GM10266 (cell line): ENCODE measurements at regions not wholly inside any gene's neighbourhood (a gene's known extent, or its start where the extent isn't known, plus 50 kb on each side); places are given as distances from the start of the nearest gene placed in this dataset.

Experiments used
- DNase-seq: peaks from one replicate; pipeline ENCODE4 v3.0.0; 2012; ENCODE audit errors: extremely low spot score
- TF ChIP-seq, protein P1 (sequence below): IDR thresholded peaks from 2 replicates; pipeline ENCODE4 v1.5.1; 2012; ENCODE audit warnings: mild to moderate bottlenecking, low read depth; ENCODE audit not compliant: control insufficient read depth, insufficient read depth; ENCODE audit errors: missing control alignments

DNA sequence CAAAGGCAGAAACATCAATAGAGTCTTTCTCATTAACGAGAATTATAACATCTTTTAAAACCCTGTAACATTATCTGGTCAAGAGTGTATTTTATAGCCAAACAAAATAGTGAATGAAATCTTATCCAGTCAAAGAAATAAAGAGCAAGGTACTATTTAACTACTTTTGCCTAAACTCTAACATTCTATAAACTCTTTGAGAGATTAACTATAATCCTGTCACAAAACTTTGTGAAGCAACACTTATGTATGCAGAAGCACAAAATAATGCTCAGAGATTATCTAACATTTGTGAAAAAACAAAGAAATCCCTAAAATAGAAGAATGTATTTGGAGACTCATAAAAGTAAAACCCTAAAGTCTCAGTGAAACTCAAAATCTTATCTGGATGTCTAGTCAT lies 124.4 kb upstream of the LUZP2 start:
- no peak for DNase-seq
- TF ChIP-seq, protein P1, sequence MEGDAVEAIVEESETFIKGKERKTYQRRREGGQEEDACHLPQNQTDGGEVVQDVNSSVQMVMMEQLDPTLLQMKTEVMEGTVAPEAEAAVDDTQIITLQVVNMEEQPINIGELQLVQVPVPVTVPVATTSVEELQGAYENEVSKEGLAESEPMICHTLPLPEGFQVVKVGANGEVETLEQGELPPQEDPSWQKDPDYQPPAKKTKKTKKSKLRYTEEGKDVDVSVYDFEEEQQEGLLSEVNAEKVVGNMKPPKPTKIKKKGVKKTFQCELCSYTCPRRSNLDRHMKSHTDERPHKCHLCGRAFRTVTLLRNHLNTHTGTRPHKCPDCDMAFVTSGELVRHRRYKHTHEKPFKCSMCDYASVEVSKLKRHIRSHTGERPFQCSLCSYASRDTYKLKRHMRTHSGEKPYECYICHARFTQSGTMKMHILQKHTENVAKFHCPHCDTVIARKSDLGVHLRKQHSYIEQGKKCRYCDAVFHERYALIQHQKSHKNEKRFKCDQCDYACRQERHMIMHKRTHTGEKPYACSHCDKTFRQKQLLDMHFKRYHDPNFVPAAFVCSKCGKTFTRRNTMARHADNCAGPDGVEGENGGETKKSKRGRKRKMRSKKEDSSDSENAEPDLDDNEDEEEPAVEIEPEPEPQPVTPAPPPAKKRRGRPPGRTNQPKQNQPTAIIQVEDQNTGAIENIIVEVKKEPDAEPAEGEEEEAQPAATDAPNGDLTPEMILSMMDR: no peak

DNA sequence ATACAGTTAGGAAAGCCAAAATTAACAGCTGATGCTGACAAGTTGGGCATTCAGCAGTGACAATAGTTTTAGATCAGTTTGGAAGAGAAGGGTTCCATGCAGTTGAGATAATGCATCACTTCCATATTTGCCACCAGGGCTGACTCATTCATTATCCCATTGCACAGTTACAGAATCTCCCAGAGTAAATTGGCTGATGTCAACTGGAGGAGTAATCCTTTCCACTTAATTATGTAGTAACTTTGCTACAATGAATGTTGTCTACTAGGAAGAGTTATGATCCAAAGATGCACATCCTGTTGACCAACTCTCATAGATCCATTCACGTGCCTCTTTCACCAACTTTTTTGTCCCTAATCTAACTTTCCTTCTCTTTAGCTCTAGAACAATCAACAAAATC lies 123.3 kb upstream of the LUZP2 start:
- TF ChIP-seq, protein P1: no peak
- no peak for DNase-seq

DNA sequence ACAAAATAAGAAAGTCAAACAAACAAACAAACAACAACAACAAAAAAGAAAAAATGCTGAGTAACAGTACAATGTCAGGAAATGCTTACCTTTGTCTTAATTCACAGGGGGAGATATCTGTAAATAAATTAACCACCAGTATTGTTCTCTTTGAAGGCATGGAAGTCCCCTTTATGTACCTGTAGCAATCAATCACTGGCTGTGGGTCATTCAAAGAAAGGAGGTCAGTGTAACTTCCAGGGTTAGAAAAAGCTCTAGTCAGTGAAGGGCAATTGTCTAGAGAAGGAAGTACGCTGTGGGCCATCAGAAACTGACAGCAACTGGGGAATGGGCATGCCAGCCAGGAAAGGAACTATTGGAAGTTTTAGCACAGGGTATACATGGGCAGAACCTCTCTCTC lies 121.5 kb upstream of the LUZP2 start:
- TF ChIP-seq, protein P1: no peak
- DNase-seq: no peak

DNA sequence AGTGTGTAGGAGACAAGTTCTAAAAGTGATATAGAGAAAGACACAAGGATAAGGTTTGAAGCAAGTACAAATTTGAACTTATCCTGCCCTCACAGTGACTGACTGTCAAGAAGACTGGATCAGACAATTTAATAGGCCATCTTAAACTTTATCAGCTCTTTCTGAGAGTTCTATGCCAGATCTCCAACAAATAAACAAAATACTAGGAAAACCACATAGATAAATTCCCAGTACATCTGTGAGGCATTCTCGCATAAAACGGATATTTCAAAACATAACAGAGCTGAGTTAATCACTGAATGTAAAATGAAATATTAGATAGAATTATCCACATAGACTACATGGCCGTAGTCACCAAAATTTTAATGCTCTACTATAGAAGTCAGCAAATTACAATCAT lies 120.9 kb upstream of the LUZP2 start:
- TF ChIP-seq, protein P1: no peak
- no peak for DNase-seq

DNA sequence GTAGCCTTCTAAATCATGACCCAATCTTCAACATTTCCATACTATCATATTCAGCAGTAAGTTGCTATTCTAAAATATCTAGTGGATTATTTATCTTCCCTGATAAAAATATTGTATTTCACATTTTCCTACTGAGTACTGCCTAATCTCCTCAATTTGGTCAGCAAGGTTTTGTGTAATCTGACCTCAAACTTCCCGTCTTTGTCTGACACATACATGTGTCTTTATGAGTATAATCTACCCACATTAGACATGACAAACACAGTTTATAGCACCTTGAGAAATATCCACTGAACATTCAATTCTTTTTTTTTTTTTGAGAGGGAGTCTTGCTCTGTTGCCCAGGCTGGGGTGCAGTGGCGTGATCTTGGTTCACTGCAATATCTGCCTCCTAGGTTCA lies 113.7 kb upstream of the LUZP2 start:
- TF ChIP-seq, protein P1: no peak
- no peak for DNase-seq

DNA sequence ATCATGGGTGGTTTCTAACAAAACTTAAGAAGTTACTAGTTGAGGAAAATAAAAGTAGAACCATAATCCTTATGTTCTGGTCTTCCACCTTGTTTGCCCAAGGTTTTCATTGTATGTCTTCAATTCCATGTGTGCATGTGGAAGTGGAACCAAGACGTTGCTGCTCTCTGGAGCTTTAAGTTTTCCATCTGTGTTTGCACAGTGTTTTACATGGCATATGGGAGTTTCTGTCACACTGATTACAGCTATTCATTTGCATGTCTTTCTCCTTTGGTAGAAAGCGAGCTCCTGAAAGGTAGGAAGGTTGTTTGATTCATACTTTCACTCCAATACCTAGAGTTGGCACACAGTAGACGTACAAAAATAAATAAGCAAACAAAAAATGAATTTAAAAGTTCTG lies 112.6 kb upstream of the LUZP2 start:
- DNase-seq: no peak
- TF ChIP-seq, protein P1: no peak

DNA sequence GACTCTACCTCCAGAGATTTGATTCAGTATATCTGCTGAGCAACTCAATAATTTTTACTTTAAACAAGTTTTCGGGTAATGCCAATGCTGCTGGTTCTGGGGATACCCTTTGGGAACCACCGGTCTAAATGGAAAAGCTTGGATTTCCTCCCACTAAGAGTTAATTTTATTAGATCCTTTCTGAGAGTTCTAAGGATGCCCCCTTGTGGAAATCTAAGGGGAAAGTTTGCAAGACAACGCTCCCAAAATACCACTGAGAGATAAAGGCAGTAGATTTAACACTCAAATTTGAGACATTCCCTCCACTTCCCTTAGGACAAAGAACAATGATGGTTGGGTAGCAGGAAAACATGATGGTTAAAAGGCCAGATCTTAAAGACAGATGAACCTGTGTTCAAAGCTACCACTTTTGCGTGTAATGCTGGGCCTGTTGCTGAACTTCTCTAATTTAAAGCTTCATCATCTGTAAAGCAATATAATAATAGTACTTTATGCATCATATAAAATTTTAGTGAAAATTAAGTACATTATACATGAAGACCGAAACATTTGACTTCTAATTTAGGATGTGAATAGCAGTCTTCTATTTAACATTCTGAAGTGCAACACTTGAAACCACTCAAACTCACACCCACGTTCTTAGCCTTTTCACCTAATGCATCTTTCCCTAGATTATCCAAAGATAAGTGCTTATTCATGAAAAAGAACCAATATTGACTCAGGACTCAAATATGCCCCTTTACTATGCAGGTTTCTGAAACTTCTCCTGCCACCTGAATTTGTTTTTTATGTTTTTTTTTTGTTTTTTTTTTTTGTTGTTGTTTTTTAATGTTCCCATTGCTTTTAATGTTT lies 110.1 kb upstream of the LUZP2 start:
- TF ChIP-seq, protein P1: no peak
- DNase-seq: no peak
